ENCODE measurements at regions not wholly inside any gene's neighbourhood (a gene's known extent, or its start where the extent isn't known, plus 50 kb on each side); places are given as distances from the start of the nearest gene placed in this dataset.

- Histone ChIP-seq H3K9me3 (ENCODE audit: insufficient read depth, low read depth) (no peaks in the 10 kb centered on the region), H3K4me3 (no peak overlapping the region), H3F3A (ENCODE audit: insufficient read depth, low read depth) (no peaks in the 10 kb centered on the region), H3K79me2 (ENCODE audit: low read depth) (no peaks in the 10 kb centered on the region), H3K4me2 (no peak overlapping the region), H3K36me3 (ENCODE audit: low read depth) (no peaks in the 10 kb centered on the region), H3K27ac (no peak overlapping the region), H2AFZ (no peak overlapping the region), H4K20me1 (ENCODE audit: insufficient read depth) (no peaks in the 10 kb centered on the region), H3K27me3 (ENCODE audit: insufficient read depth, low read depth) (peaks cover 65% of the 10 kb centered on the region), H3K4me1 (replicated peaks; ENCODE audit: insufficient read depth) (no peaks in the 10 kb centered on the region), H3K9me2 (ENCODE audit: insufficient read depth) (no peaks in the 10 kb centered on the region)
- DNase-seq: no peak
- no TSS peak for BruUV-seq (replicated peaks)
- ChIA-PET POLR2A (ENCODE audit: unreplicated experiment) (no interaction called here), CTCF (no interaction called here)
- intact Hi-C loops (cut with micrococcal nuclease; ENCODE audit: unreplicated experiment): no loop called here
- TF ChIP-seq EZH2 (IDR thresholded peaks at IDR 0.05; ENCODE audit: low read depth): no peak
- TF ChIP-seq CTCF (conservative IDR thresholded peaks at IDR 0.05): no peak
Measured at GRCh38 chr2:5977477-5977876, 285.3 kb downstream of the SOX11 start.

DNA sequence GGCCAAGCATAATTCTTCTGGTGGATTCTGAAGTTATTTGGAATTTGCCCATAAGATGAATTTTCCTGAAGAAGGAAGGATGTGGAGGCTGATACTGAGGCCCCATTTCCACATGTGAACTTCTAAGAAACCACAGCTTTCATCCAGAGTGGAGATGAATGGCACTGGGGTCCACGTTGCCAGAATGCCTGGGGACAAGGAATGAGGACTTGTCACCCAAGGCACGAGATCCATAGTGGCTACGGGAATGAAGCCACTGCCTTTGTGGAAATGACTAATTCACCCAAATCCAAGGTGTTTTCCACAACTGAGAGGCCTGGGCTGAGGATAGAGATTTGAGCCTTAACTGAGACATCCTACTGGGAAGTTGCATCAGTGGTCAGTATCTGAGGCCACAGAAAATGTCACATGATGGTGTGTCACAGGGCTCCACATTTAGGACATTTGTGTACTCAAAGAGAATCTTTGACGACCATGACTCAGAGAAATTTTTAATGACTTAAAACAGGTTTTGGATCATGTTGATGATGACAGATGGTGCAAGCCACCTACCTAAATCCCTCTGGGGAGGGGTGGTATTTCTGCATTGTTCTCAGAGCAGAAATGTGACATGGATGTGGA lies 286.1 kb downstream of the SOX11 start:
- Histone ChIP-seq H3F3A (ENCODE audit: insufficient read depth, low read depth) (no peaks in the 10 kb centered on the region), H4K20me1 (ENCODE audit: insufficient read depth) (no peaks in the 10 kb centered on the region), H3K4me2 (no peak overlapping the region), H3K36me3 (ENCODE audit: low read depth) (no peaks in the 10 kb centered on the region), H3K4me1 (replicated peaks; ENCODE audit: insufficient read depth) (no peaks in the 10 kb centered on the region), H3K9me2 (ENCODE audit: insufficient read depth) (no peaks in the 10 kb centered on the region), H3K27ac (no peak overlapping the region), H3K9me3 (ENCODE audit: insufficient read depth, low read depth) (no peaks in the 10 kb centered on the region), H3K27me3 (ENCODE audit: insufficient read depth, low read depth) (peaks cover 65% of the 10 kb centered on the region), H3K4me3 (no peak overlapping the region), H3K79me2 (ENCODE audit: low read depth) (no peaks in the 10 kb centered on the region), H2AFZ (no peak overlapping the region)
- no TSS peak for BruUV-seq (replicated peaks)
- intact Hi-C loops (cut with micrococcal nuclease; ENCODE audit: unreplicated experiment): no loop called here
- TF ChIP-seq EZH2 (IDR thresholded peaks at IDR 0.05; ENCODE audit: low read depth): no peak
- no peak for TF ChIP-seq CTCF (conservative IDR thresholded peaks at IDR 0.05)
- no peak for DNase-seq
- CTCF ChIA-PET: no interaction called here
- POLR2A ChIA-PET (ENCODE audit: unreplicated experiment): no interaction called here

DNA sequence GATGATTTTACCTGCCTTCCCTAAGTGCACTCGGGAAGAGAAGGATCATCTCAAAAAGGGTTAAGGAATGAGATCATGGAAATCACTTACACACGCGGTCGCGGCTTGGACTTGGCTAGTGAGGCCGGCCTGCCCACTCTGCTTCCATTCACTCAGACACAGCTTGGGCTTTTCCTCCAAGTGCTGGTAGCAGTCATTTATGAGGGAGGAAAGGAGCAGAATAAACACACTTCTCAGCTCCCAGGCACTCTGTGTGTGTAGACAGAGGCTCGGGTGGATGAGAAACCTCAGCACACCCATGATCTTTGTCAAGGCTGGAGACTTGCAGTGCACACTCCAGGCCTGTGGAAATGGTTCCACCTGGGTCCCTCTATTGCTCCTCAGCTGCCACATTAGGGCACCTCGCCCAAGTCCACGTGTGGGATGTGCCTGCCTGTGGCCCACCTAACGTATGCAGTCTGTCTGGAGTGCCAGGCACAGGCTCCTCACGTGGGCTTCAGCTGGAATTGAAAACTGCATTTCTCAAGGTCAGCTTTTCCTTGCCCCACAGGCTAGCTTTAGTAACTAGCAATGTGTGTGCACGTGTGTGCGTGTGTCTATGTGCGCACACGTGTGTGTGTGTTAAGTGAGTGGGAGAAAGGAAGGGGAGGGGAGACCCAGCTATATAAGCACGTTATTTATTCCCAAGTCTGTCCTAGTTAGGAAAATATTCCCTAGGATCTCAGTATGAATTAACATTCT lies 288.4 kb downstream of the SOX11 start:
- H3K36me3 ChIP-seq (ENCODE audit: low read depth): no peaks in the 10 kb centered on the region
- H3K9me2 ChIP-seq (ENCODE audit: insufficient read depth): no peaks in the 10 kb centered on the region
- no peak for DNase-seq
- H3K4me3 ChIP-seq: no peak overlapping the region
- no TSS peak for BruUV-seq (replicated peaks)
- no peaks in the 10 kb centered on the region for H3K79me2 ChIP-seq (ENCODE audit: low read depth)
- H3F3A ChIP-seq (ENCODE audit: insufficient read depth, low read depth): no peaks in the 10 kb centered on the region
- CTCF ChIA-PET: no interaction called here
- no peak overlapping the region for H2AFZ ChIP-seq
- no peaks in the 10 kb centered on the region for H3K9me3 ChIP-seq (ENCODE audit: insufficient read depth, low read depth)
- no peak for TF ChIP-seq EZH2 (IDR thresholded peaks at IDR 0.05; ENCODE audit: low read depth)
- no peak for TF ChIP-seq CTCF (conservative IDR thresholded peaks at IDR 0.05)
- no peak overlapping the region for H3K27ac ChIP-seq
- no peaks in the 10 kb centered on the region for H4K20me1 ChIP-seq (ENCODE audit: insufficient read depth)
- POLR2A ChIA-PET (ENCODE audit: unreplicated experiment): no interaction called here
- H3K4me1 ChIP-seq (replicated peaks; ENCODE audit: insufficient read depth): no peaks in the 10 kb centered on the region
- peaks cover 66% of the 10 kb centered on the region for H3K27me3 ChIP-seq (ENCODE audit: insufficient read depth, low read depth)
- intact Hi-C loops (cut with micrococcal nuclease; ENCODE audit: unreplicated experiment): no loop called here
- no peak overlapping the region for H3K4me2 ChIP-seq

Measured in PC-9 (cell line).